NCI-H446 (cell line): ENCODE measurements at regions not wholly inside any gene's neighbourhood (a gene's known extent, or its start where the extent isn't known, plus 50 kb on each side); places are given as distances from the start of the nearest gene placed in this dataset.
"Not testable (repeated sequence)": the region's sequence is repeated elsewhere in the genome, so short reads cannot be mapped to it uniquely, and the experiment has no call there.

Experiments used
- DNase-seq, 2 experiments: peaks; one replicate each; lab custom pipeline; 2025; lab: John Stamatoyannopoulos, UW

- no peak for DNase-seq
Measured at GRCh38 chrX:25143596-25143995, 127.8 kb upstream of the ARX start.

DNA sequence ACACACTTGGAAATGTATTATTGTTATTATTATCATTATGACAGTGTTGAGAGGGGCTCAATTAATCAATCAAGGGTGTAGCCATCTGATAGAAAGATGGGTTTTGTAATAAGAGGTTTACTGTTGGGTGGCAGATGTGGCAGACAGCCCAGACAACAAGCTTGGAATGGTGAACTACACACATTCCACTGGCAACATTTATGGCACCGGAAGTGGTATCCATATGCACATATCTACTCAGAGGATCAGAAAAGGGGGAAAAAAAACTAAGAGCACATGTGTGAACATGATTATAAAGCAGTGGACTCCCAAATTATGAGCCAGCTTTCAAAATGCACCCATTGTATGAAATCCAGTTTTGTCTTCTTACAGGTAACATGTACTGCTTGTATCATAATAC is 125.9 kb upstream of the ARX start:
- DNase-seq: no peak

- no peak for DNase-seq
Measured at GRCh38 chrX:25131055-25131454, 115.3 kb upstream of the ARX start.

- DNase-seq: no peak
Measured at GRCh38 chrX:25130619-25131018, 114.9 kb upstream of the ARX start.

GRCh38 chrX:25125483-25125882 is 109.7 kb upstream of the ARX start:
- DNase-seq: no peak

- no peak for DNase-seq
Measured at GRCh38 chrX:25124391-25124790, 108.6 kb upstream of the ARX start.

DNA sequence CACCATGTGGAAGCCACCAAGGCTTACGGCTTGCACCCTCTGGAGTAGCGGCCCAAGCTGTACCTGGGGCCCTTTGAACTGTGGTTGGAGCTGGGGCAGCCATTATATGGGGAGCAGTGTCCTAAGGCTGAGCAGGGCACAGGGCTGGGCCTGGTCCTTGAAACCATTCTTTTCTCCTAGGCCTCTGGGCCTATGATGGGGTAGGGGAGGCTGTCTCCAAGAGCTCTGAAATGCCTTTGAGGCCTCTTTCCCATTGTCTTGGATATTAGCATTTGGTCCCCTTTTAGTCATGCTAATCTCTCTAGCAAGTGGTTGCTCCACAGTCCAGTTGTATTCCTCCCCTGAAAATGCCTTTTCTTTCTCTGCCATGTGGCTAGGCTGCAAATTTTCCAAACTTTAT is 96.4 kb upstream of the ARX start:
- no peak for DNase-seq

DNA sequence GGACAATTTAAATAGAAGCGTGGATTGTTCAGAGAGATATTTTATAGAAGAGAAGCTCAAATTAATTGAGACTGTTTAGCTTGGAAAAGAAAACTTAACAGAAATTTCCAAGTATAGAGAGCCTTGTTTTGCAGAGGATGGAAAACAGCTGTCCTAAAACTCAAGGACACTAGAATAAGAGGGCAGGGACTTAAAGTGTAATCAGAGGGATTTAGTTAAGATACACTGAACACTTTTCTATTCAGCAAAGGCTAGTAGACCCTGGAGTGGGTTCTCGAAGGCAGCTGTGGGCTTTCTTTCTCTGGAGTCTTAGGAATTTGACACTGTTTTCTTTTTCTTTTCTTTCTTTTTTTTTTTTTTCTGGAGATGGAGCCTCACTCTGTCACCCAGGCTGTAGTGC is 92.7 kb upstream of the ARX start:
- DNase-seq: no peak

DNA sequence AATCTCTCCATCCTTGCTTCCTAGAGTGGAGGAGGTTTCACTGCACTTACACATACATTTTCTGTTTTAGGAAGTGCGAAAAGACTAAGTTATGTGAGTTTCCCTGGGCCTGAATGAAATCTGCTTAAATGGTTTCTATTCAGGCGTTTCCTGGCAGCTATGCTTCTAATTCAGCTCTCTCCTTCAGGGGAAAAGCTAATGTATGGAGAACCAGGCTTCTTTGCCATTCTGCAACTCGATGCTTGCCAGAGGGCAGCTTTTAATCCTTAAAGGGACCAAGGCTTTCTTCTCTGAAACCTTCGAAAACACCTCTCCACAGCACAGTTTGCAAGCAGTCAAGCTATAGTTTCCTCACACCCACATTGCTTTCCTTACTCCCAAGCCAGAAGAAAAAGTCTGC is 89.5 kb upstream of the ARX start:
- DNase-seq: no peak

- no peak for DNase-seq
Measured at GRCh38 chrX:25096522-25097045, 80.8 kb upstream of the ARX start.

GRCh38 chrX:25091152-25091551 is 75.4 kb upstream of the ARX start:
- DNase-seq: not testable (repeated sequence)

GRCh38 chrX:25084446-25084845 is 68.7 kb upstream of the ARX start:
- no peak for DNase-seq

DNA sequence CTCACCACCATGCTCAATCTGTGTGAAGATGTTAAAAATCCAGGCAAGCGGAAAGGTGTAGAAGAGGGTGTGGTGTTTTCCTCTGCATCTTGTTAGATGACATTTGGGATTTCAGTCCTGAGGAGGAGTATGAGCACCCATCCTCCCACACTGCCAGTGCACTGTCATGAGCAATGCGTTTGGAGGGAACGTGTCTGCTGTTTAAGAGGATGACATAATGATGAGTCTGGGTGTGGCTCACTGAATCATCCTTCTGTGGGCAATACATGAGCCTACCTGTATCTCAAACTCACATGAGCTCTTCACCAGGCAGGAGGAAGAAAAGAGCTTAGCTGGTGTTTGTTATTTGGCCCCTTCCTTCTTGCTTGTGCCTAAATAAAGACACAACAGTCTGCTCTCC is 67.9 kb upstream of the ARX start:
- no peak for DNase-seq

DNA sequence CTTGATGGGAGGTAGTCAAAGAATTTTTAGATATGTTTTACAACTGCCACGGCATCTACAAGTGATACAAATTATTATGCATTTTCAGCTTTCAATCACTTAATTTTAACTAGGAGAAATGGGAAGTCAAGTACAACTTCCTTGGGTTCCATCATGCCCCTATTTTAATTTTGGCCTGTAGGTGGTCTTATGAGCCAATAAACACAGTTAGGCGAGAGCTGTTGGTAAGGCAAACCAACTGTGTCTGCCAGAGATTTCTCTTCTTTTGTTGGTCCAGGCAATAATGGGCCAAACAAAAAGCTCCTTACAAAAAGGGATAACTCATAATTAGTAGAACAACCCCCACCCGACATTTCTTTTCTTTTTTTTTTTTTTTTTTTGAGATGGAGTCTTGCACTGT is 63.3 kb upstream of the ARX start:
- DNase-seq: no peak

GRCh38 chrX:25076941-25077500 is 61.3 kb upstream of the ARX start:
- no peak for DNase-seq

- DNase-seq: no peak
Measured at GRCh38 chrX:25072247-25072646, 56.5 kb upstream of the ARX start.

DNA sequence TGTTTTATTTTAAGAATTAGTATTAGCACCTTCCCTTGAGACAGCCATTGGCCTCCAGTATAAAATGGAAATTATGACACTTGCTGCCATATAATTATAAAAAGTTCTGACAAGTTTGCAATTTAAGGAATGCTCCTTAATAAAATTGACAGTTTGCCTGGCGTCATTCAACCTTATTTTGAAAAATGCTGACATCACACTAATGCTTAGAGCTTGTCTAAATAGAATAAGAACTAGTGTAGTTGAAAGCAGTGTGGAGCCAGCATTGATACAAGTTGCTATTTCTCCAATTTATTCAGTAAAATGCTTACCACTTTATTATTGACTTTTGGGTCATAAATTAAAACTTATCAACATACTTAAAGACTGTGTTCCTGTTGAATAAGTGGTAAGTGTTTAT is 54.3 kb upstream of the ARX start:
- DNase-seq: no peak

DNA sequence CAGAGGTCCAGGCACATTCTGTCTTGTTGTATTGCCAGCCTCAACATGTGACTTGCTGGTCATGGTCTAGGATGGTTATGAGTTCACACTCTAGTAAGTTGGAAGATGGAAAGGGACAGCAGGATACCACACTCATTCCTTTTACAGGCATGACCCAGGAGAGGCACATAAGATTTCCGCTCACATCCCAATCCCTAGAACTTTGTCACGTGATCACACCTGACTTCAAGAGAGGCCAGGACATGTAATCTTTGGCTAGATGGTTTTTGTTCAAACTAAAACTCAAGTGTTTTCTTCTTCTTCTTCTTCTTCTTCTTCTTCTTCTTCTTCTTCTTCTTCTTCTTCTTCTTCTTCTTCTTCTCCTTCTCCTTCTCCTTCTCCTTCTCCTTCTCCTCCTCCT is 53.4 kb upstream of the ARX start:
- no peak for DNase-seq

GRCh38 chrX:25068340-25068739 is 52.6 kb upstream of the ARX start:
- no peak for DNase-seq

DNA sequence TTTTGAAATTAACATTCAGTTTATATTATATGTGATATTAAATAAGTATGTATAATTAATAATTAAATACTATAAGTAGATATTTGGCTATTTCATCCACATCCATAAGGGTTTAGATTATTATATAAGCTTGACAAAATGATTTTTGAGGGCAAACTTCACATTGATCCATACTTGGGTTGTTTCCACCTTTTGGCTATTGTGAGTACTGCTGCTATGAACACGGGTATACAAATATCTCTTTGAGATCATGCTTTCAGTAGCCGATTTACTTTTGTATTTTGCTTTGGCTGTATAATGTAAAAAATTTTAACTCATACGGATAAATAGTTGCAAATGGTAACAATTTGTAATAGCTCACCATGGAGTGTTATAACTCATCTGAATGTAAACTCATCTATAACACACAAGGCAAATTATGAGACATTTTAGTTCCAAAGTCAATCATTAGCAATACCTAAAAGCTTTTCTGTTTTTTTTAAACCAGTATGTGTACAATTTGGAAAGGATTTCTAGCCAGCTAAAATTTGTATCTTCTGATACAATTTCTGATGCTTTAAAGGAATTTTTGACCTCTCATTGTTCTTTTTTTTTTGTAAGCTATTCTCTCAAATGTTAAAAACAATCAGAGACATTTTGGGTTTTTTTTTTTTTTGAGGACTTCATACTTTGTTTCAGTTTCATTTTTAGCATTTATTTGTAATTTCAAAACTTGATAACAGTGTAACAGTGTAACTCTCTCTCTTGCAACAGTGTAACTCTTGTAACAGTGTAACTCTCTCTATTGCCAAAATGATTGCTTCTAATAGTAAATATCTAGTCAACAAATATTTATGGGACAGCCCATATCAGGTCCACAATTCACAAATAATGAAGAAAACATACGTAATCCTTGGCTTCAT is 51.8 kb upstream of the ARX start:
- no peak for DNase-seq

GRCh38 chrX:25066131-25066530 is 50.4 kb upstream of the ARX start:
- DNase-seq: no peak
